H1 (cell line): ENCODE measurements at regions not wholly inside any gene's neighbourhood (a gene's known extent, or its start where the extent isn't known, plus 50 kb on each side); places are given as distances from the start of the nearest gene placed in this dataset.

ENCODE experiments used
- CTCF ChIA-PET: fragments of 300-600 bp; sonication (Branson Sonifier 250); formaldehyde crosslinking; loops from one replicate; lab custom pipeline; 2021; ENCODE audit not compliant: partially characterized antibody; lab: Charles Lee
- POLR2A ChIA-PET: fragments of 300-600 bp; sonication (Branson Sonifier 250); formaldehyde crosslinking; loops from one replicate; lab custom pipeline; 2021; ENCODE audit warnings: inconsistent platforms; ENCODE audit not compliant: partially characterized antibody; lab: Charles Lee
- DNase-seq, 2 experiments: peaks; one replicate each; pipeline versions ENCODE4 v3.0.0 to v3.0.0-alpha.2; 2010 to 2022; ENCODE audit warnings: low spot score in 2 of 2, low read depth in 1 of 2, mixed read lengths in 1 of 2
- FAIRE-seq: peaks from 2 replicates; lab custom pipeline; 2011; peaks lifted over from hg19 to GRCh38; lab: Jason Lieb, UNC
- H2AFZ ChIP-seq: 2 replicates; pipeline ENCODE4 v1.8.1; 2012; ENCODE audit warnings: low read length, inconsistent platforms
- H2AK5ac ChIP-seq: 2 replicates; pipeline ENCODE4 v1.6.1; 2013; ENCODE audit warnings: low read depth, low read length
- H2BK120ac ChIP-seq: replicated peaks from 2 replicates; pipeline ENCODE3; 2013; ENCODE audit warnings: low read depth, low read length, inconsistent platforms
- H2BK12ac ChIP-seq: 2 replicates; pipeline ENCODE4 v1.6.1; 2013; ENCODE audit warnings: low read depth, low read length
- H2BK15ac ChIP-seq: 2 replicates; pipeline ENCODE4 v1.6.1; 2013; ENCODE audit warnings: low read length
- H2BK20ac ChIP-seq: 2 replicates; pipeline ENCODE4 v1.6.1; 2013; ENCODE audit warnings: low read length
- H2BK5ac ChIP-seq: 2 replicates; pipeline ENCODE4 v1.6.1; 2013; ENCODE audit warnings: low read depth, low read length
- H3K14ac ChIP-seq: 2 replicates; pipeline ENCODE4 v1.6.1; 2013; ENCODE audit warnings: inconsistent platforms; ENCODE audit not compliant: insufficient read length
- H3K18ac ChIP-seq: 2 replicates; pipeline ENCODE4 v1.6.1; 2013; ENCODE audit warnings: low read length; ENCODE audit errors: extremely low read depth
- H3K23ac ChIP-seq: 2 replicates; pipeline ENCODE4 v1.6.1; 2013; ENCODE audit warnings: inconsistent platforms; ENCODE audit not compliant: insufficient read length
- H3K23me2 ChIP-seq: 2 replicates; pipeline ENCODE4 v1.6.1; 2013; ENCODE audit warnings: low read depth, low read length
- H3K27ac ChIP-seq: 2 replicates; pipeline ENCODE4 v1.6.1; 2011; ENCODE audit warnings: low read depth, low read length, inconsistent platforms
- H3K27me3 ChIP-seq, 4 experiments: replicated peaks in 1 of 4; 1 replicate in 1 of 4; 2 replicates in 3 of 4; pipeline versions ENCODE4 v1.6.1 to v1.8.1; 2011 to 2013; ENCODE audit warnings: low read length in 3 of 4, mild to moderate bottlenecking in 3 of 4, inconsistent platforms in 2 of 4, mixed read lengths in 2 of 4, moderate library complexity in 1 of 4; ENCODE audit not compliant: control insufficient read depth in 3 of 4, insufficient read depth in 3 of 4; ENCODE audit errors: extremely low read depth in 1 of 4
- H3K36me3 ChIP-seq, 4 experiments: 2 replicates each; pipeline versions ENCODE4 v1.6.1 to v1.8.1; 2011 to 2013; ENCODE audit warnings: mild to moderate bottlenecking in 4 of 4, low read length in 3 of 4, moderate library complexity in 2 of 4, control low read depth in 1 of 4, inconsistent platforms in 1 of 4; ENCODE audit not compliant: insufficient read depth in 4 of 4, control insufficient read depth in 2 of 4
- H3K4ac ChIP-seq: replicated peaks from 2 replicates; pipeline ENCODE3; 2013; ENCODE audit warnings: low read length, low read depth, mixed read lengths, inconsistent platforms; ENCODE audit not compliant: insufficient read length
- H3K4me1 ChIP-seq, 4 experiments: replicated peaks in 1 of 4; 1 replicate in 1 of 4; 2 replicates in 3 of 4; pipeline versions ENCODE4 v1.6.1 to v1.8.1; 2011 to 2013; ENCODE audit warnings: low read length in 3 of 4, inconsistent platforms in 2 of 4, mixed read lengths in 1 of 4; ENCODE audit not compliant: insufficient read depth in 4 of 4, control insufficient read depth in 3 of 4
- H3K4me2 ChIP-seq, 2 experiments: 2 replicates each; pipeline versions ENCODE4 v1.6.1 to v1.8.1; 2011 to 2013; ENCODE audit warnings: low read depth in 2 of 2, low read length in 2 of 2, control low read depth in 1 of 2, inconsistent platforms in 1 of 2, mild to moderate bottlenecking in 1 of 2; ENCODE audit not compliant: insufficient read depth in 1 of 2
- H3K4me3 ChIP-seq, 4 experiments: fragments of 200-600, 300-600 bp in 1 of 4; sonication (generic), shearing (Covaris generic), sonication (Bioruptor Twin) in 1 of 4; 2 replicates each; pipeline versions ENCODE4 v1.5.1 to v1.8.1; 2011 to 2016; ENCODE audit warnings: low read length in 4 of 4, low read depth in 3 of 4, control low read depth in 2 of 4, inconsistent platforms in 2 of 4, mild to moderate bottlenecking in 2 of 4, mixed read lengths in 1 of 4, moderate library complexity in 1 of 4; ENCODE audit not compliant: insufficient read depth in 2 of 4; ENCODE audit errors: extremely low read depth in 1 of 4
- H3K56ac ChIP-seq: replicated peaks from 2 replicates; pipeline ENCODE3; 2013; ENCODE audit warnings: low read depth, mild to moderate bottlenecking, mixed read lengths, low read length, inconsistent platforms; ENCODE audit not compliant: insufficient read length
- H3K79me1 ChIP-seq: 2 replicates; pipeline ENCODE4 v1.6.1; 2013; ENCODE audit warnings: low read depth, low read length, control low read depth
- H3K79me2 ChIP-seq, 2 experiments: 2 replicates each; pipeline versions ENCODE4 v1.6.1 to v1.8.1; 2012 to 2013; ENCODE audit warnings: low read length in 2 of 2, mild to moderate bottlenecking in 2 of 2, inconsistent platforms in 1 of 2; ENCODE audit not compliant: insufficient read depth in 2 of 2, control insufficient read depth in 1 of 2
- H3K9ac ChIP-seq, 4 experiments: replicated peaks in 1 of 4; 1 replicate in 1 of 4; 2 replicates in 3 of 4; pipeline versions ENCODE4 v1.6.1 to v1.8.1; 2011 to 2013; ENCODE audit warnings: low read depth in 3 of 4, low read length in 3 of 4, control low read depth in 2 of 4, mild to moderate bottlenecking in 2 of 4, moderate library complexity in 2 of 4, inconsistent platforms in 1 of 4; ENCODE audit errors: extremely low read depth in 1 of 4
- H3K9me3 ChIP-seq, 2 experiments: 2 replicates each; pipeline versions ENCODE4 v1.6.1 to v1.8.1; 2012 to 2013; ENCODE audit warnings: mild to moderate bottlenecking in 2 of 2, moderate library complexity in 2 of 2, control low read depth in 1 of 2, inconsistent platforms in 1 of 2, low read depth in 1 of 2, low read length in 1 of 2, mixed read lengths in 1 of 2; ENCODE audit not compliant: insufficient read depth in 2 of 2
- H4K20me1 ChIP-seq, 2 experiments: replicated peaks in 1 of 2; 2 replicates each; pipeline versions ENCODE3 to v1.8.1; 2011 to 2013; ENCODE audit warnings: inconsistent platforms in 2 of 2, low read length in 2 of 2, mild to moderate bottlenecking in 1 of 2; ENCODE audit not compliant: insufficient read depth in 2 of 2, control insufficient read depth in 1 of 2
- H4K5ac ChIP-seq: 2 replicates; pipeline ENCODE4 v1.6.1; 2013; ENCODE audit warnings: low read length, low read depth, mixed read lengths, inconsistent platforms; ENCODE audit not compliant: insufficient read length
- H4K8ac ChIP-seq: 2 replicates; pipeline ENCODE4 v1.8.0; 2013; ENCODE audit warnings: mild to moderate bottlenecking, moderate library complexity, low read length, inconsistent platforms; ENCODE audit not compliant: insufficient read depth; ENCODE audit errors: extremely low read depth
- H4K91ac ChIP-seq: replicated peaks from 2 replicates; pipeline ENCODE3; 2013; ENCODE audit warnings: low read length, mixed read lengths, inconsistent platforms; ENCODE audit not compliant: insufficient read length
- ATF2 ChIP-seq: IDR thresholded peaks from 2 replicates; pipeline ENCODE4 v1.6.1; 2012; ENCODE audit warnings: low read length, inconsistent platforms
- ATF3 ChIP-seq: IDR thresholded peaks from 2 replicates; pipeline ENCODE4 v1.6.1; 2011; ENCODE audit warnings: low read depth, mild to moderate bottlenecking, low read length; ENCODE audit not compliant: insufficient read depth
- CBX8 ChIP-seq: fragments of 300-800, 300-1000 bp; sonication (generic); IDR thresholded peaks from 2 replicates; pipeline ENCODE4 v1.7.1; 2016; ENCODE audit warnings: low read depth, low read length, borderline replicate concordance
- CEBPB ChIP-seq: IDR thresholded peaks from 2 replicates; pipeline ENCODE4 v1.6.1; 2012; ENCODE audit warnings: low read depth, low read length
- CHD1 ChIP-seq: IDR thresholded peaks from 2 replicates; pipeline ENCODE4 v1.6.1; 2012; ENCODE audit warnings: low read depth, low read length, improper control_type of control experiment
- EZH2 ChIP-seq: fragments of 200-600 bp; sonication (generic); IDR thresholded peaks from 2 replicates; pipeline ENCODE4 v1.7.1; 2012; ENCODE audit warnings: low read depth, mild to moderate bottlenecking, moderate library complexity, low read length, inconsistent platforms; ENCODE audit not compliant: severe bottlenecking
- FOSL1 ChIP-seq: IDR thresholded peaks from 2 replicates; pipeline ENCODE4 v1.6.1; 2011; ENCODE audit warnings: mild to moderate bottlenecking, low read depth, low read length, moderate library complexity; ENCODE audit not compliant: insufficient read depth
- KDM1A ChIP-seq: fragments of 200-600, 300-600 bp; sonication (generic); IDR thresholded peaks from 2 replicates; pipeline ENCODE4 v1.7.1; 2016; ENCODE audit warnings: mild to moderate bottlenecking, low read length, borderline replicate concordance
- NRF1 ChIP-seq: IDR thresholded peaks from 2 replicates; pipeline ENCODE4 v1.6.1; 2011; ENCODE audit warnings: mild to moderate bottlenecking, low read depth, low read length, improper control_type of control experiment
- SRF ChIP-seq: IDR thresholded peaks from 2 replicates; pipeline ENCODE4 v1.6.1; 2011; ENCODE audit warnings: mild to moderate bottlenecking, low read depth, low read length, moderate library complexity
- SUZ12 ChIP-seq: fragments of 200-600 bp; sonication (generic); IDR thresholded peaks from 2 replicates; pipeline ENCODE4 v1.6.1; 2012; ENCODE audit warnings: mild to moderate bottlenecking, inconsistent platforms, low read length, moderate library complexity, mixed read lengths
- TAF7 ChIP-seq: optimal IDR thresholded peaks from 2 replicates; pipeline ENCODE3; 2011; ENCODE audit warnings: low read depth, mild to moderate bottlenecking, inconsistent platforms, low read length, moderate library complexity, borderline replicate concordance
- YY1 ChIP-seq: IDR thresholded peaks from 2 replicates; pipeline ENCODE4 v1.6.1; 2011; ENCODE audit warnings: low read depth, mild to moderate bottlenecking, low read length
- WGBS, 2 experiments: shearing (Covaris generic) in 1 of 2; methylation state at CpG; one replicate each; pipeline versions ENCODE4 v1.1.6 to v1.1.7; 2013 to 2015; ENCODE audit warnings: low lambda C conversion rate in 2 of 2, mixed read lengths in 2 of 2, inconsistent platforms in 1 of 2, low coverage in 1 of 2, missing lambda C conversion rate in 1 of 2; ENCODE audit not compliant: insufficient replicate concordance in 2 of 2, insufficient coverage in 1 of 2, insufficient read length in 1 of 2; ENCODE audit errors: extremely low coverage in 1 of 2, missing lambda C conversion rate in 1 of 2; 5-methylcytosine and 5-hydroxymethylcytosine counted together

GRCh38 chr16:59913666-59914065 lies 1179.5 kb upstream of the GOT2 start:
- FAIRE-seq (no peak), DNase-seq (no peak)
- Histone ChIP-seq H3K9me3 (no peaks in the 10 kb centered on the region), H4K20me1 (no peaks in the 10 kb centered on the region), H4K8ac (no peak overlapping the region), H3K14ac (no peak overlapping the region), H3K4me2 (no peak overlapping the region), H3K4ac (no peak overlapping the region), H3K23ac (no peak overlapping the region), H2BK12ac (no peak overlapping the region), H3K18ac (no peak overlapping the region), H2BK20ac (no peak overlapping the region), H3K4me3 (no peak overlapping the region), H3K27ac (no peak overlapping the region), H3K23me2 (no peaks in the 10 kb centered on the region), H3K9ac (no peak overlapping the region), H4K91ac (no peak overlapping the region), H3K27me3 (no peaks in the 10 kb centered on the region), H2BK120ac (no peak overlapping the region), H4K5ac (no peak overlapping the region), H3K79me1 (no peaks in the 10 kb centered on the region), H3K36me3 (no peaks in the 10 kb centered on the region), H2BK5ac (no peak overlapping the region), H2AFZ (no peak overlapping the region), H3K56ac (no peak overlapping the region), H2BK15ac (no peak overlapping the region), H2AK5ac (no peak overlapping the region), H3K79me2 (no peaks in the 10 kb centered on the region), H3K4me1 (peaks cover 0 to 5% (median 1%) of the 10 kb centered on the region in 4 experiments; a peak in 1 of 7 replicates)
- 90% methylated on average over 1 of the region's 1 CpG; no CpG with 5 or more reads in 1 of the 2 experiments for WGBS, 2 experiments
- CTCF ChIA-PET, result no interaction called here
- POLR2A ChIA-PET, result no interaction called here
- no peak for TF ChIP-seq CHD1
- TF ChIP-seq NRF1, result no peak
- no peak for TF ChIP-seq ATF3
- TF ChIP-seq ATF2, result no peak
- TF ChIP-seq SRF, result no peak
- TF ChIP-seq FOSL1, result no peak
- no peak for TF ChIP-seq CEBPB
- no peak for TF ChIP-seq CBX8
- no peak for TF ChIP-seq EZH2
- no peak for TF ChIP-seq YY1
- TF ChIP-seq SUZ12, result no peak
- TF ChIP-seq KDM1A, result no peak
- no peak for TF ChIP-seq TAF7
